ENCODE measurements at regions not wholly inside any gene's neighbourhood (a gene's known extent, or its start where the extent isn't known, plus 50 kb on each side); places are given as distances from the start of the nearest gene placed in this dataset.

- 50 to 53% (median 52%) methylated on average over 13 of the region's 13 CpGs for WGBS, 3 donors
- no peak for TF ChIP-seq CTCF (IDR thresholded peaks at IDR 0.05)
- Histone ChIP-seq H3K27ac (no peak overlapping the region), H3K9me3 (no peaks in the 10 kb centered on the region), H3K27me3 (ENCODE audit: insufficient read depth in 3 of 3, low read length in 2 of 3) (no peaks in the 10 kb centered on the region), H3K36me3 (ENCODE audit: insufficient read depth in 1 of 2, low read depth in 1 of 2) (no peaks in the 10 kb centered on the region), H3K4me3 (no peak overlapping the region), H3K4me1 (no peaks in the 10 kb centered on the region)
- no peak for ATAC-seq
- no peak for DNase-seq
- intact Hi-C loops (cut with DNase I): no loop called here
Observed at GRCh38 chr2:47249157-47249900, 73.0 kb upstream of the CALM2 start.

GRCh38 chr2:47243596-47244323 is 67.4 kb upstream of the CALM2 start:
- Histone ChIP-seq H3K9me3 (no peaks in the 10 kb centered on the region), H3K4me1 (no peaks in the 10 kb centered on the region), H3K36me3 (ENCODE audit: insufficient read depth in 1 of 2, low read depth in 1 of 2) (no peaks in the 10 kb centered on the region), H3K4me3 (no peak overlapping the region), H3K27me3 (ENCODE audit: insufficient read depth in 3 of 3, low read length in 2 of 3) (no peaks in the 10 kb centered on the region), H3K27ac (no peak overlapping the region)
- 63 to 80% (median 67%) methylated on average over 14 of the region's 14 CpGs for WGBS, 3 donors
- ATAC-seq: no peak
- no peak for DNase-seq
- TF ChIP-seq CTCF (IDR thresholded peaks at IDR 0.05): no peak
- intact Hi-C loops (cut with DNase I): no loop called here

- intact Hi-C loops (cut with DNase I): no loop called here
- Histone ChIP-seq H3K4me1 (no peaks in the 10 kb centered on the region), H3K4me3 (no peak overlapping the region), H3K27ac (no peak overlapping the region), H3K36me3 (ENCODE audit: insufficient read depth in 1 of 2, low read depth in 1 of 2) (no peaks in the 10 kb centered on the region), H3K9me3 (no peaks in the 10 kb centered on the region), H3K27me3 (ENCODE audit: insufficient read depth in 3 of 3, low read length in 2 of 3) (no peaks in the 10 kb centered on the region)
- ATAC-seq (no peak), DNase-seq (no peak)
- no peak for TF ChIP-seq CTCF (IDR thresholded peaks at IDR 0.05)
- WGBS, 3 donors: 79 to 85% (median 81%) methylated on average over 6 of the region's 6 CpGs
Observed at GRCh38 chr2:47241715-47242114, 65.4 kb upstream of the CALM2 start.

GRCh38 chr2:47239119-47239969 is 63.0 kb upstream of the CALM2 start:
- DNase-seq (no peak), ATAC-seq (no peak)
- no peaks in the 10 kb centered on the region for H3K36me3 ChIP-seq (ENCODE audit: insufficient read depth in 1 of 2, low read depth in 1 of 2)
- no peaks in the 10 kb centered on the region for H3K4me1 ChIP-seq
- no peak for TF ChIP-seq CTCF (IDR thresholded peaks at IDR 0.05)
- no peak overlapping the region for H3K27ac ChIP-seq
- intact Hi-C loops (cut with DNase I): no loop called here
- 88 to 90% (median 89%) methylated on average over 8 of the region's 8 CpGs for WGBS, 3 donors
- H3K27me3 ChIP-seq (ENCODE audit: insufficient read depth in 3 of 3, low read length in 2 of 3): no peaks in the 10 kb centered on the region
- H3K9me3 ChIP-seq: no peaks in the 10 kb centered on the region
- H3K4me3 ChIP-seq: no peak overlapping the region
